Right ventricle myocardium inferior (tissue), 1 donor: ENCODE measurements at regions not wholly inside any gene's neighbourhood (a gene's known extent, or its start where the extent isn't known, plus 50 kb on each side); places are given as distances from the start of the nearest gene placed in this dataset.
"Not testable (repeated sequence)": the region's sequence is repeated elsewhere in the genome, so short reads cannot be mapped to it uniquely, and the experiment has no call there.

ENCODE experiments used
- ATAC-seq: fragments of 200-7000 bp; cut with Tn5 transposase; one replicate; pipeline ENCODE4 v1.9.1; 2020; ENCODE audit warnings: mild to moderate bottlenecking, moderate library complexity
- DNase-seq: peaks from one replicate; pipeline ENCODE4 v3.0.0; 2021; ENCODE audit errors: missing footprints
- intact Hi-C: fragments of 100-400 bp; cut with DNase I; formaldehyde crosslinking; loops from one replicate; pipeline ENCODE4 v1.11.0; 2022
- donor health status: DM: no; HTN: yes; CAD: no; lungs with severe emphysema.

- intact Hi-C loops, ATAC-seq, DNase-seq: not testable (repeated sequence)
Observed at GRCh38 chr17:6373599-6373998, 61.3 kb downstream of the AIPL1 start.

- intact Hi-C loops = no loop called here
- no peak for DNase-seq
- no peak for ATAC-seq
Observed at GRCh38 chr17:6366221-6366666, 68.7 kb downstream of the AIPL1 start.

- intact Hi-C loops = no loop called here
- no peak for ATAC-seq
- no peak for DNase-seq
Observed at GRCh38 chr17:6365200-6365943, 69.5 kb downstream of the AIPL1 start.

GRCh38 chr17:6361733-6362132 is 73.2 kb downstream of the AIPL1 start:
- ATAC-seq = no peak
- DNase-seq = no peak
- intact Hi-C loops = no loop called here

GRCh38 chr17:6358131-6358530 is 76.8 kb downstream of the AIPL1 start:
- DNase-seq = no peak
- ATAC-seq = no peak
- intact Hi-C loops = no loop called here

GRCh38 chr17:6356562-6356961 is 78.4 kb downstream of the AIPL1 start:
- DNase-seq (no peak), ATAC-seq (no peak)
- intact Hi-C loops = no loop called here

- DNase-seq (no peak), ATAC-seq (no peak)
- intact Hi-C loops = no loop called here
Observed at GRCh38 chr17:6355196-6355595, 79.7 kb downstream of the AIPL1 start.

GRCh38 chr17:6352801-6353560 is 81.9 kb downstream of the AIPL1 start:
- ATAC-seq (no peak), DNase-seq (no peak)
- intact Hi-C loops = no loop called here

GRCh38 chr17:6352016-6352415 is 82.9 kb downstream of the AIPL1 start:
- intact Hi-C loops = no loop called here
- no peak for ATAC-seq
- DNase-seq = no peak

GRCh38 chr17:6350806-6351205 is 84.1 kb downstream of the AIPL1 start:
- intact Hi-C loops = no loop called here
- no peak for ATAC-seq

GRCh38 chr17:6348891-6349290 is 86.0 kb downstream of the AIPL1 start:
- intact Hi-C loops = no loop called here
- ATAC-seq (no peak), DNase-seq (no peak)

More at GRCh38 chr17:6350806-6351205, 84.1 kb downstream of the AIPL1 start:
- no peak for DNase-seq

GRCh38 chr17:6347776-6348175 is 87.1 kb downstream of the AIPL1 start:
- ATAC-seq (no peak), DNase-seq (no peak)
- intact Hi-C loops = no loop called here

- intact Hi-C loops = no loop called here
- ATAC-seq (no peak), DNase-seq (no peak)
Observed at GRCh38 chr17:6346986-6347385, 87.9 kb downstream of the AIPL1 start.

GRCh38 chr17:6346156-6346786 is 88.7 kb downstream of the AIPL1 start:
- intact Hi-C loops = no loop called here
- ATAC-seq (no peak), DNase-seq (no peak)

- ATAC-seq = no peak
- DNase-seq = no peak
- intact Hi-C loops = no loop called here
Observed at GRCh38 chr17:6343736-6344135, 91.2 kb downstream of the AIPL1 start.

GRCh38 chr17:6343191-6343590 is 91.7 kb downstream of the AIPL1 start:
- ATAC-seq = no peak

GRCh38 chr17:6340708-6341107 is 94.2 kb downstream of the AIPL1 start:
- intact Hi-C loops = no loop called here
- DNase-seq (no peak), ATAC-seq (no peak)

More at GRCh38 chr17:6343191-6343590, 91.7 kb downstream of the AIPL1 start:
- no peak for DNase-seq
- intact Hi-C loops = no loop called here

GRCh38 chr17:6334386-6334785 is 100.5 kb downstream of the AIPL1 start:
- intact Hi-C loops = no loop called here
- ATAC-seq = no peak
- no peak for DNase-seq

GRCh38 chr17:6330936-6331335 is 104.0 kb downstream of the AIPL1 start:
- ATAC-seq (no peak), DNase-seq (no peak)
- intact Hi-C loops = no loop called here

GRCh38 chr17:6328279-6328678 is 106.6 kb downstream of the AIPL1 start:
- ATAC-seq (no peak), DNase-seq (no peak)
- intact Hi-C loops = no loop called here
